Neural cell (in vitro differentiated cells): ENCODE measurements at regions not wholly inside any gene's neighbourhood (a gene's known extent, or its start where the extent isn't known, plus 50 kb on each side); places are given as distances from the start of the nearest gene placed in this dataset.
A peak's percentile ranks its signal among the peaks of the same experiment; 100 is the strongest.

Source experiments
- H2AFZ ChIP-seq: fragments of 200-600, 300-800 bp; sonication (generic), shearing (Covaris generic); 2 replicates; pipeline ENCODE4 v1.6.0; 2014; ENCODE audit warnings: low read depth, mild to moderate bottlenecking, antibody characterized with exemption, low read length, moderate library complexity
- H3F3A ChIP-seq: fragments of 200-600 bp; shearing (Covaris generic); 2 replicates; pipeline ENCODE4 v1.6.1; 2016; ENCODE audit warnings: mild to moderate bottlenecking, moderate library complexity, mixed read lengths, antibody characterized with exemption, low read length; ENCODE audit not compliant: insufficient read depth, poor library complexity, severe bottlenecking
- H3K27ac ChIP-seq: fragments of 200-600, 300-800 bp; sonication (generic), shearing (Covaris generic); 2 replicates; pipeline ENCODE4 v1.5.1; 2014; ENCODE audit warnings: mild to moderate bottlenecking, low read length, moderate library complexity
- H3K27me3 ChIP-seq: fragments of 300-800, 200-600 bp; sonication (generic), shearing (Covaris generic); 2 replicates; pipeline ENCODE4 v1.6.0; 2014; ENCODE audit warnings: mild to moderate bottlenecking, low read depth, low read length, moderate library complexity; ENCODE audit not compliant: insufficient read depth
- H3K36me3 ChIP-seq: fragments of 300-800, 200-600 bp; sonication (generic), shearing (Covaris generic); 2 replicates; pipeline ENCODE4 v1.5.1; 2014; ENCODE audit warnings: mild to moderate bottlenecking, antibody characterized with exemption, low read length, moderate library complexity; ENCODE audit not compliant: insufficient read depth
- H3K4me2 ChIP-seq: fragments of 300-800, 200-600 bp; sonication (generic), shearing (Covaris generic); 2 replicates; pipeline ENCODE4 v1.6.0; 2014; ENCODE audit warnings: mild to moderate bottlenecking, low read length
- H3K4me3 ChIP-seq: fragments of 300-800, 200-600 bp; sonication (generic), shearing (Covaris generic); 2 replicates; pipeline ENCODE4 v1.5.1; 2014; ENCODE audit warnings: mild to moderate bottlenecking, low read length, moderate library complexity
- H3K79me2 ChIP-seq: fragments of 200-600 bp; shearing (Covaris generic); replicated peaks from 2 replicates; pipeline ENCODE4 v1.6.0; 2014; ENCODE audit warnings: mild to moderate bottlenecking, low read length, moderate library complexity; ENCODE audit not compliant: insufficient read depth
- H3K9ac ChIP-seq: fragments of 300-800, 200-600 bp; sonication (generic), shearing (Covaris generic); 2 replicates; pipeline ENCODE4 v1.6.1; 2016; ENCODE audit warnings: mild to moderate bottlenecking, low read length, mixed read lengths
- H3K9me2 ChIP-seq: fragments of 200-600 bp; shearing (Covaris generic); 2 replicates; pipeline ENCODE4 v1.6.1; 2016; ENCODE audit warnings: mild to moderate bottlenecking, low read length, mixed read lengths; ENCODE audit not compliant: insufficient read depth
- H3K9me3 ChIP-seq: fragments of 200-600, 300-800 bp; sonication (generic), shearing (Covaris generic); 2 replicates; pipeline ENCODE4 v1.6.1; 2016; ENCODE audit warnings: mild to moderate bottlenecking, mixed run types, low read length, moderate library complexity, mixed read lengths
- H4K20me1 ChIP-seq: fragments of 200-600 bp; shearing (Covaris generic); 2 replicates; pipeline ENCODE4 v1.6.1; 2016; ENCODE audit warnings: mild to moderate bottlenecking, mixed run types; ENCODE audit not compliant: insufficient read depth
- CTCF ChIP-seq: fragments of 450-650 bp; IDR thresholded peaks from 2 replicates; pipeline ENCODE4 v1.5.1; 2014; ENCODE audit warnings: antibody characterized with exemption, mild to moderate bottlenecking, moderate library complexity; ENCODE audit not compliant: poor library complexity, severe bottlenecking
- EP300 ChIP-seq: fragments of 450-650 bp; conservative IDR thresholded peaks from 2 replicates; pipeline ENCODE4 v1.6.1; 2014; ENCODE audit warnings: antibody characterized with exemption, mild to moderate bottlenecking, moderate library complexity; ENCODE audit not compliant: poor library complexity, severe bottlenecking
- EZH2 ChIP-seq: fragments of 200-600, 300-800 bp; shearing (Covaris generic), sonication (generic); IDR thresholded peaks from 2 replicates; pipeline ENCODE4 v1.6.1; 2014; ENCODE audit warnings: antibody characterized with exemption, low read length, borderline replicate concordance, mild to moderate bottlenecking; ENCODE audit not compliant: insufficient read depth, poor library complexity, severe bottlenecking
- MXI1 ChIP-seq: fragments of 450-650 bp; conservative IDR thresholded peaks from 2 replicates; pipeline ENCODE4 v1.6.1; 2014; ENCODE audit warnings: antibody characterized with exemption, mild to moderate bottlenecking; ENCODE audit not compliant: poor library complexity, severe bottlenecking
- POLR2AphosphoS5 ChIP-seq: IDR thresholded peaks from 2 replicates; pipeline ENCODE4 v1.6.1; 2012
- RAD21 ChIP-seq: fragments of 450-650 bp; conservative IDR thresholded peaks from 2 replicates; pipeline ENCODE4 v1.6.1; 2014; ENCODE audit warnings: antibody characterized with exemption, mild to moderate bottlenecking, moderate library complexity
- REST ChIP-seq: IDR thresholded peaks from 2 replicates; pipeline ENCODE4 v1.6.1; 2012; ENCODE audit warnings: borderline replicate concordance
- SMC3 ChIP-seq: fragments of 450-650 bp; conservative IDR thresholded peaks from 2 replicates; pipeline ENCODE4 v1.6.1; 2014; ENCODE audit warnings: antibody characterized with exemption, mild to moderate bottlenecking, moderate library complexity; ENCODE audit not compliant: poor library complexity
- TAF1 ChIP-seq: IDR thresholded peaks from 2 replicates; pipeline ENCODE4 v1.6.1; 2012; ENCODE audit warnings: low read depth

- Histone ChIP-seq H3K9ac (no peak overlapping the region), H4K20me1 (no peaks in the 10 kb centered on the region), H3F3A (no peaks in the 10 kb centered on the region), H3K4me3 (no peak overlapping the region), H3K36me3 (no peaks in the 10 kb centered on the region), H3K27me3 (no peaks in the 10 kb centered on the region), H3K79me2 (no peaks in the 10 kb centered on the region), H3K9me2 (no peaks in the 10 kb centered on the region), H2AFZ (no peak overlapping the region), H3K4me2 (no peak overlapping the region), H3K9me3 (no peaks in the 10 kb centered on the region), H3K27ac (peak overlapping the region; percentile 48)
- TF ChIP-seq CTCF (no peak), TAF1 (no peak), EP300 (peak; percentile 55), MXI1 (no peak), POLR2AphosphoS5 (peak; percentile 31), RAD21 (no peak), REST (no peak), EZH2 (no peak)
Measured at GRCh38 chr7:53917637-53918036, 624.5 kb upstream of the VSTM2A start.

GRCh38 chr7:53920011-53920410 lies 622.2 kb upstream of the VSTM2A start:
- Histone ChIP-seq H3K79me2 (no peaks in the 10 kb centered on the region), H3K27me3 (no peaks in the 10 kb centered on the region), H4K20me1 (no peaks in the 10 kb centered on the region), H3K9me2 (no peaks in the 10 kb centered on the region), H2AFZ (no peak overlapping the region), H3F3A (no peaks in the 10 kb centered on the region), H3K9ac (no peak overlapping the region), H3K4me2 (no peak overlapping the region), H3K9me3 (no peaks in the 10 kb centered on the region), H3K27ac (no peak overlapping the region), H3K36me3 (no peaks in the 10 kb centered on the region), H3K4me3 (no peak overlapping the region)
- TF ChIP-seq EZH2 (no peak), RAD21 (no peak), SMC3 (no peak), TAF1 (no peak), EP300 (no peak), MXI1 (no peak), POLR2AphosphoS5 (no peak)

- H3K79me2 ChIP-seq = no peaks in the 10 kb centered on the region
- no peak overlapping the region for H3K4me2 ChIP-seq
- H3K9me3 ChIP-seq = no peaks in the 10 kb centered on the region
- no peak overlapping the region for H3K27ac ChIP-seq
- no peak overlapping the region for H3K9ac ChIP-seq
- H3K27me3 ChIP-seq = no peaks in the 10 kb centered on the region
- TF ChIP-seq MXI1 (no peak), SMC3 (no peak), TAF1 (no peak), EP300 (no peak), CTCF (no peak), POLR2AphosphoS5 (no peak), EZH2 (no peak), REST (no peak), RAD21 (no peak)
- no peaks in the 10 kb centered on the region for H3F3A ChIP-seq
- H3K36me3 ChIP-seq = no peaks in the 10 kb centered on the region
- H4K20me1 ChIP-seq = no peaks in the 10 kb centered on the region
- H2AFZ ChIP-seq = no peak overlapping the region
- H3K4me3 ChIP-seq = no peak overlapping the region
- H3K9me2 ChIP-seq = no peaks in the 10 kb centered on the region
Measured at GRCh38 chr7:53940483-53940882, 601.7 kb upstream of the VSTM2A start.
